Small intestine (tissue), 7 donors: ENCODE measurements at regions not wholly inside any gene's neighbourhood (a gene's known extent, or its start where the extent isn't known, plus 50 kb on each side); places are given as distances from the start of the nearest gene placed in this dataset.

Experiments
- DNase-seq, 2 donors: peaks; one replicate each; pipeline versions ENCODE4 v3.0.0 to v3.0.0-alpha.2; 2013
- FAIRE-seq: peaks from 2 replicates; lab custom pipeline; 2012; peaks lifted over from hg19 to GRCh38; lab: Jason Lieb, UNC
- H3K27ac ChIP-seq, 3 donors: one replicate each; pipeline ENCODE4 v1.5.1; 2013; ENCODE audit warnings: low read length in 2 of 3, mild to moderate bottlenecking in 2 of 3, control low read depth in 1 of 3, inconsistent platforms in 1 of 3, low read depth in 1 of 3, moderate library complexity in 1 of 3
- H3K27me3 ChIP-seq, 3 donors: one replicate each; pipeline ENCODE4 v1.6.1; 2013; ENCODE audit warnings: low read length in 3 of 3, inconsistent platforms in 1 of 3; ENCODE audit not compliant: control insufficient read depth in 3 of 3, insufficient read depth in 3 of 3
- H3K36me3 ChIP-seq, 3 donors: one replicate each; pipeline ENCODE4 v1.6.1; 2013; ENCODE audit warnings: low read length in 3 of 3, inconsistent platforms in 1 of 3, low read depth in 1 of 3, mild to moderate bottlenecking in 1 of 3, moderate library complexity in 1 of 3; ENCODE audit not compliant: control insufficient read depth in 3 of 3, insufficient read depth in 2 of 3
- H3K4me1 ChIP-seq, 3 donors: one replicate each; pipeline ENCODE4 v1.6.1; 2013; ENCODE audit warnings: low read length in 2 of 3, inconsistent platforms in 1 of 3, low read depth in 1 of 3, mild to moderate bottlenecking in 1 of 3, moderate library complexity in 1 of 3; ENCODE audit not compliant: control insufficient read depth in 3 of 3, insufficient read depth in 2 of 3
- H3K4me3 ChIP-seq, 3 donors: one replicate each; pipeline ENCODE4 v1.5.1; 2013; ENCODE audit warnings: low read length in 3 of 3, control low read depth in 1 of 3, inconsistent platforms in 1 of 3, low read depth in 1 of 3, mild to moderate bottlenecking in 1 of 3, moderate library complexity in 1 of 3
- H3K9me3 ChIP-seq, 2 donors: one replicate each; pipeline ENCODE4 v1.6.1; 2013; ENCODE audit warnings: low read depth in 1 of 2, low read length in 1 of 2; ENCODE audit not compliant: control insufficient read depth in 2 of 2, insufficient read depth in 1 of 2
- WGBS, 3 donors: extraction: QIAGEN DNeasy Blood & Tissue Kit; methylation state at CpG; one replicate each; pipeline ENCODE4 v1.1.7; 2013; 5-methylcytosine and 5-hydroxymethylcytosine counted together
- donor health status: healthy with polysubstance abuse.
- donor health status: control.
- donor health status: control.
- donor health status: Bipolar disorder and iron deficiency.
- donor health status: healthy.

GRCh38 chrX:120746153-120746552, 116.3 kb upstream of the C1GALT1C1 start:
- no peak for FAIRE-seq
- DNase-seq = peak in 1 of 2 donors; percentile 5
- WGBS, 3 donors = 63 to 78% (median 71%) methylated on average over 2 of the region's 2 CpGs

GRCh38 chrX:120742946-120743665, 113.3 kb upstream of the C1GALT1C1 start:
- DNase-seq (no peak), FAIRE-seq (no peak)
- Histone ChIP-seq H3K27me3 (no peaks in the 10 kb centered on the region), H3K36me3 (no peaks in the 10 kb centered on the region), H3K4me1 (no peaks in the 10 kb centered on the region), H3K27ac (no peak overlapping the region), H3K9me3 (no peaks in the 10 kb centered on the region), H3K4me3 (no peak overlapping the region)
- WGBS, 3 donors = 63 to 76% (median 73%) methylated on average over 5 of the region's 5 CpGs

More at GRCh38 chrX:120746153-120746552, 116.3 kb upstream of the C1GALT1C1 start:
- Histone ChIP-seq H3K4me1 (no peaks in the 10 kb centered on the region), H3K27me3 (no peaks in the 10 kb centered on the region), H3K9me3 (no peaks in the 10 kb centered on the region), H3K36me3 (no peaks in the 10 kb centered on the region), H3K27ac (no peak overlapping the region), H3K4me3 (no peak overlapping the region)

GRCh38 chrX:120741452-120741851, 111.6 kb upstream of the C1GALT1C1 start:
- H3K27ac ChIP-seq = no peak overlapping the region
- H3K27me3 ChIP-seq = no peaks in the 10 kb centered on the region
- no peak overlapping the region for H3K4me3 ChIP-seq
- no peaks in the 10 kb centered on the region for H3K4me1 ChIP-seq
- no peak for DNase-seq
- 87 to 97% (median 95%) methylated on average over 3 of the region's 3 CpGs for WGBS, 3 donors
- no peaks in the 10 kb centered on the region for H3K36me3 ChIP-seq
- H3K9me3 ChIP-seq = no peaks in the 10 kb centered on the region
- FAIRE-seq = no peak

- 52 to 80% (median 61%) methylated on average over 2 of the region's 2 CpGs for WGBS, 3 donors
- no peaks in the 10 kb centered on the region for H3K27me3 ChIP-seq
- no peaks in the 10 kb centered on the region for H3K9me3 ChIP-seq
- no peak overlapping the region for H3K4me3 ChIP-seq
- H3K27ac ChIP-seq = no peak overlapping the region
- FAIRE-seq (no peak), DNase-seq (no peak)
- no peaks in the 10 kb centered on the region for H3K4me1 ChIP-seq
- no peaks in the 10 kb centered on the region for H3K36me3 ChIP-seq
Observed at GRCh38 chrX:120740072-120740471, 110.2 kb upstream of the C1GALT1C1 start.

GRCh38 chrX:120739300-120739699, 109.4 kb upstream of the C1GALT1C1 start:
- Histone ChIP-seq H3K27ac (no peak overlapping the region), H3K27me3 (no peaks in the 10 kb centered on the region), H3K4me3 (no peak overlapping the region), H3K36me3 (no peaks in the 10 kb centered on the region), H3K9me3 (no peaks in the 10 kb centered on the region), H3K4me1 (no peaks in the 10 kb centered on the region)
- FAIRE-seq (no peak), DNase-seq (no peak)

GRCh38 chrX:120736989-120737388, 107.1 kb upstream of the C1GALT1C1 start:
- no peaks in the 10 kb centered on the region for H3K9me3 ChIP-seq
- WGBS, 3 donors = 44 to 89% (median 67%) methylated on average over 1 of the region's 1 CpG
- H3K4me1 ChIP-seq = no peaks in the 10 kb centered on the region
- DNase-seq = no peak
- no peaks in the 10 kb centered on the region for H3K27me3 ChIP-seq
- no peak overlapping the region for H3K4me3 ChIP-seq
- no peak overlapping the region for H3K27ac ChIP-seq
- no peaks in the 10 kb centered on the region for H3K36me3 ChIP-seq
- no peak for FAIRE-seq

- Histone ChIP-seq H3K4me1 (no peaks in the 10 kb centered on the region), H3K27me3 (no peaks in the 10 kb centered on the region), H3K4me3 (no peak overlapping the region), H3K36me3 (no peaks in the 10 kb centered on the region), H3K27ac (no peak overlapping the region), H3K9me3 (no peaks in the 10 kb centered on the region)
- no peak for FAIRE-seq
- DNase-seq = no peak
- 91 to 98% (median 97%) methylated on average over 2 of the region's 2 CpGs for WGBS, 3 donors
Observed at GRCh38 chrX:120735966-120736365, 106.1 kb upstream of the C1GALT1C1 start.

GRCh38 chrX:120732879-120733278, 103.0 kb upstream of the C1GALT1C1 start:
- H3K9me3 ChIP-seq = no peaks in the 10 kb centered on the region
- no peak for FAIRE-seq
- H3K36me3 ChIP-seq = no peaks in the 10 kb centered on the region
- H3K4me1 ChIP-seq = no peaks in the 10 kb centered on the region
- no peak overlapping the region for H3K27ac ChIP-seq
- 87 to 96% (median 93%) methylated on average over 23 to 33 of the region's 33 CpGs for WGBS, 3 donors
- H3K27me3 ChIP-seq = no peaks in the 10 kb centered on the region
- no peak overlapping the region for H3K4me3 ChIP-seq
- no peak for DNase-seq

- no peaks in the 10 kb centered on the region for H3K4me1 ChIP-seq
- H3K27ac ChIP-seq = no peak overlapping the region
- no peaks in the 10 kb centered on the region for H3K36me3 ChIP-seq
- DNase-seq (no peak), FAIRE-seq (no peak)
- H3K4me3 ChIP-seq = no peak overlapping the region
- no peaks in the 10 kb centered on the region for H3K27me3 ChIP-seq
- H3K9me3 ChIP-seq = no peaks in the 10 kb centered on the region
- 66 to 84% (median 76%) methylated on average over 7 of the region's 7 CpGs for WGBS, 3 donors
Observed at GRCh38 chrX:120732461-120732860, 102.6 kb upstream of the C1GALT1C1 start.
